Thymus (tissue), 11 donors: ENCODE measurements at regions not wholly inside any gene's neighbourhood (a gene's known extent, or its start where the extent isn't known, plus 50 kb on each side); places are given as distances from the start of the nearest gene placed in this dataset.
"Not testable (repeated sequence)": the region's sequence is repeated elsewhere in the genome, so short reads cannot be mapped to it uniquely, and the experiment has no call there.

ENCODE experiments used
- DNase-seq, 9 donors: peaks; one replicate each; pipeline ENCODE4 v3.0.0-alpha.2; 2013; ENCODE audit warnings: low spot score in 9 of 9, low read depth in 6 of 9, missing footprints in 1 of 9
- H3K27ac ChIP-seq, 2 donors: one replicate each; pipeline ENCODE4 v1.5.1; 2013; ENCODE audit warnings: control low read depth in 1 of 2, low read depth in 1 of 2, low read length in 1 of 2, mild to moderate bottlenecking in 1 of 2, moderate library complexity in 1 of 2
- H3K27me3 ChIP-seq, 2 donors: one replicate each; pipeline ENCODE4 v1.5.1; 2013; ENCODE audit warnings: low read length in 1 of 2; ENCODE audit not compliant: control insufficient read depth in 2 of 2, insufficient read depth in 1 of 2
- H3K36me3 ChIP-seq, 2 donors: one replicate each; pipeline ENCODE4 v1.5.1; 2013; ENCODE audit warnings: low read length in 1 of 2, mild to moderate bottlenecking in 1 of 2, moderate library complexity in 1 of 2; ENCODE audit not compliant: control insufficient read depth in 2 of 2, insufficient read depth in 2 of 2
- H3K4me1 ChIP-seq, 2 donors: one replicate each; pipeline ENCODE4 v1.5.1; 2013; ENCODE audit warnings: low read length in 2 of 2; ENCODE audit not compliant: control insufficient read depth in 2 of 2, insufficient read depth in 2 of 2
- H3K4me3 ChIP-seq, 2 donors: one replicate each; pipeline ENCODE4 v1.5.1; 2013; ENCODE audit warnings: low read length in 2 of 2, control low read depth in 1 of 2, mild to moderate bottlenecking in 1 of 2
- H3K9me3 ChIP-seq, 2 donors: one replicate each; pipeline ENCODE4 v1.5.1; 2013; ENCODE audit warnings: low read length in 1 of 2, mild to moderate bottlenecking in 1 of 2; ENCODE audit not compliant: control insufficient read depth in 2 of 2, insufficient read depth in 1 of 2
- WGBS: extraction: QIAGEN DNeasy Blood & Tissue Kit; methylation state at CpG from one replicate; pipeline ENCODE4 v1.1.7; 2013; 5-methylcytosine and 5-hydroxymethylcytosine counted together
- donor health status: healthy.

GRCh38 chr4:179726491-179726890, 2284.3 kb upstream of the AGA start:
- WGBS = 83% methylated on average over 6 of the region's 6 CpGs
- not testable (repeated sequence) for H3K4me3 ChIP-seq, H3K27ac ChIP-seq

DNA sequence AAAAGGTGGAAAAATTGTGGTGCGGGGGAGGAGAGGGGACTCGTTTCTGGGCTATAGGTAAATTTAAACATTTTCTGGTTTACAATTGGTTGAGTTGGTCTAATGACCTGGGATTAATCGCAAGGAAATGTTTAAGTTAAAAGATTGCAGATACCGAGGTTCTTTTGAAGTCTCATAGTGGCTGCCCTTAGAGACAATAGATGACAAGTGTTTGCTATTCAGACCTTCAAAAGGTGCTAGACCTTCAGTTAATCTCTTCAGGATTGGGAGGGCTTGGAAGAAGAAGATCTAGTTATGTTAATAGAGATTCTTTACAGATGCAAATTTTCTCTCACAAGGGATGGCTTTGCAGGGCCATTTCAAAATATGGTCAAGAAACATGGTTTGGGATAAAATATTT, 2286.1 kb upstream of the AGA start:
- peaks cover 0 to 4% of the 10 kb centered on the region in 2 donors for H3K9me3 ChIP-seq
- H3K4me1 ChIP-seq = no peaks in the 10 kb centered on the region
- WGBS = 94% methylated on average over 4 of the region's 4 CpGs
- H3K4me3 ChIP-seq = no peak overlapping the region
- DNase-seq = no peak
- no peaks in the 10 kb centered on the region for H3K27me3 ChIP-seq
- H3K27ac ChIP-seq = no peak overlapping the region
- H3K36me3 ChIP-seq = no peaks in the 10 kb centered on the region

More at GRCh38 chr4:179726491-179726890, 2284.3 kb upstream of the AGA start:
- DNase-seq, H3K9me3 ChIP-seq, H3K36me3 ChIP-seq, H3K4me1 ChIP-seq, H3K27me3 ChIP-seq: not testable (repeated sequence)

DNA sequence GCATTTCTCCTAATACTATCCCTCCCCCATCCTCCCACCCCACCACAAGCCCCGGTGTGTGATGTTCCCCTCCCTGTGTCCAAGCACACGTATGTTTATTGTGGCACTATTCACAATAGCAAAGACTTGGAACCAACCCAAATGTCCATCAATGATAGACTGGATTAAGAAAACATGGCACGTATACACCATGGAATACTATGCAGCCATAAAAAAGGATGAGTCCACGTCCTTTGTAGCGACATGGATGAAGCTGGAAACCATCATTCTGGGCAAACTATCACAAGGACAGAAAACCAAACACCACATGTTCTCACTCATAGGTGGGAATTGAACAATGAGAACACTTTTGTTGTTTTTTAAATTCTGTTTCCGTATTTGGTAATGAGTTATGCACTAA, 2294.6 kb upstream of the AGA start:
- H3K27ac ChIP-seq, H3K27me3 ChIP-seq, H3K9me3 ChIP-seq, H3K36me3 ChIP-seq, DNase-seq, H3K4me3 ChIP-seq, H3K4me1 ChIP-seq: not testable (repeated sequence)
- 91% methylated on average over 6 of the region's 6 CpGs for WGBS

GRCh38 chr4:179738822-179739221, 2296.6 kb upstream of the AGA start:
- H3K9me3 ChIP-seq = no peaks in the 10 kb centered on the region
- DNase-seq = no peak
- H3K4me3 ChIP-seq = no peak overlapping the region
- 57% methylated on average over 3 of the region's 3 CpGs for WGBS
- H3K4me1 ChIP-seq = no peaks in the 10 kb centered on the region
- H3K27me3 ChIP-seq = no peaks in the 10 kb centered on the region
- H3K27ac ChIP-seq = no peak overlapping the region
- H3K36me3 ChIP-seq = no peaks in the 10 kb centered on the region

GRCh38 chr4:179747218-179747910, 2305.1 kb upstream of the AGA start:
- H3K27ac ChIP-seq = no peak overlapping the region
- H3K36me3 ChIP-seq = no peaks in the 10 kb centered on the region
- no peaks in the 10 kb centered on the region for H3K9me3 ChIP-seq
- no peaks in the 10 kb centered on the region for H3K27me3 ChIP-seq
- DNase-seq = no peak
- no peak overlapping the region for H3K4me3 ChIP-seq
- H3K4me1 ChIP-seq = no peaks in the 10 kb centered on the region
- WGBS = 86% methylated on average over 4 of the region's 4 CpGs

- H3K27ac ChIP-seq = no peak overlapping the region
- H3K36me3 ChIP-seq = no peaks in the 10 kb centered on the region
- no peaks in the 10 kb centered on the region for H3K9me3 ChIP-seq
- H3K4me3 ChIP-seq = no peak overlapping the region
- H3K27me3 ChIP-seq = no peaks in the 10 kb centered on the region
- no peak for DNase-seq
- 94% methylated on average over 6 of the region's 6 CpGs for WGBS
- H3K4me1 ChIP-seq = no peaks in the 10 kb centered on the region
Observed at GRCh38 chr4:179748837-179749236, 2306.6 kb upstream of the AGA start.

GRCh38 chr4:179750374-179750773, 2308.1 kb upstream of the AGA start:
- Histone ChIP-seq H3K36me3 (no peaks in the 10 kb centered on the region), H3K27ac (no peak overlapping the region), H3K4me3 (no peak overlapping the region), H3K27me3 (no peaks in the 10 kb centered on the region), H3K4me1 (no peaks in the 10 kb centered on the region), H3K9me3 (no peaks in the 10 kb centered on the region)
- DNase-seq = no peak
- 52% methylated on average over 4 of the region's 4 CpGs for WGBS

DNA sequence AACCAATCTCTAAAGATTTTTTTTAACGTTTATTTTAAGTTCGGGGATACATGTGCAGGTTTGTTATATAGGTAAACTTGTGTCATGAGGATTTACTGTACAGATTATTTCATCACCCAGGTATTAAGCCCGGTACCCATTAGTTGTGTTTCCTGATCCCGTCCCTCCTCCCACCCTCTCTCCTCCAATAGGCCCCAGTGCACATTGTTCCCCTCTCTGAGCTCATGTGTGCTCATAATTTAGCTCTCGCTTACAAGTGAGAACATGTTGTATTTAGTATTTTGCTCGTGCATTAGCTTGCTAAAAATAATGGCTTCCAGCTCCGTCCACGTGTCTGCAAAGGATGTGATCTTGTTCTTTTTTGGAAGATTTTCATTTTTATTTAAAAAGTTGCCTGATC, 2309.4 kb upstream of the AGA start:
- no peak for DNase-seq
- Histone ChIP-seq H3K27ac (no peak overlapping the region), H3K27me3 (no peaks in the 10 kb centered on the region), H3K4me3 (no peak overlapping the region), H3K4me1 (no peaks in the 10 kb centered on the region), H3K36me3 (no peaks in the 10 kb centered on the region), H3K9me3 (no peaks in the 10 kb centered on the region)
- WGBS = 90% methylated on average over 8 of the region's 8 CpGs

DNA sequence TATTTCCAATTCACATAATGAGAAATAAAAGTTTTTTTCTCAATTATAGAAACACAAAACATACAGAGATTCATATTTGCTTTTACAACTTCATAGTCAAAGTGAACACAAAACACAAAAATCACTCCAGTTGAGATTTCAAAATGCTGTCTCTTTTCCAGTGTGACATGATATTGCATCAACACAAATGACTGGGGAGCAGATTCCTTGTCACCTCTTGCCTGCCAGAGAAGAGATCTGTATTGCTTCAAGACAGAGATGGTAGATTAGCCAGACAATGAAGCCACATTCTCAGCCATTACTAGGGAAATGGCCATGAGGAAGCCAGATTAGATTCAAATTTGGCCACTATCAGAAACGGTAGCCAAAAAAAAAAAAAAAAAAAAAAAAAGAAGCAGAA, 2313.1 kb upstream of the AGA start:
- no peak overlapping the region for H3K4me3 ChIP-seq
- no peaks in the 10 kb centered on the region for H3K4me1 ChIP-seq
- 50% methylated on average over 1 of the region's 1 CpG for WGBS
- no peaks in the 10 kb centered on the region for H3K36me3 ChIP-seq
- no peak for DNase-seq
- H3K9me3 ChIP-seq = no peaks in the 10 kb centered on the region
- H3K27ac ChIP-seq = no peak overlapping the region
- H3K27me3 ChIP-seq = no peaks in the 10 kb centered on the region

GRCh38 chr4:179757641-179758040, 2315.4 kb upstream of the AGA start:
- Histone ChIP-seq H3K9me3 (no peaks in the 10 kb centered on the region), H3K4me1 (no peaks in the 10 kb centered on the region), H3K36me3 (no peaks in the 10 kb centered on the region), H3K27ac (no peak overlapping the region), H3K27me3 (no peaks in the 10 kb centered on the region), H3K4me3 (no peak overlapping the region)
- 90% methylated on average over 1 of the region's 1 CpG for WGBS
- no peak for DNase-seq
